Activated CD8-positive, alpha-beta memory T cell treated with anti-CD3 and anti-CD28 coated beads for 36 hours (primary cell): ENCODE measurements at regions not wholly inside any gene's neighbourhood (a gene's known extent, or its start where the extent isn't known, plus 50 kb on each side); places are given as distances from the start of the nearest gene placed in this dataset.

Experiments used
- CTCF ChIA-PET: fragments of 350-600 bp; sonication (Branson Sonifier 250); formaldehyde crosslinking; loops from one replicate; lab custom pipeline; 2021; ENCODE audit warnings: antibody characterized with exemption; lab: Charles Lee
- POLR2A ChIA-PET: fragments of 350-600 bp; sonication (Branson Sonifier 250); formaldehyde crosslinking; loops from one replicate; lab custom pipeline; 2021; ENCODE audit warnings: antibody characterized with exemption; lab: Charles Lee

- ChIA-PET CTCF (no interaction called here), POLR2A (no interaction called here)
Measured at GRCh38 chr6:9985481-9985880, 429.4 kb downstream of the TFAP2A start.

- ChIA-PET POLR2A (no interaction called here), CTCF (no interaction called here)
Measured at GRCh38 chr6:9984607-9985006, 430.3 kb downstream of the TFAP2A start.

GRCh38 chr6:9983168-9983567 is 431.7 kb downstream of the TFAP2A start:
- ChIA-PET POLR2A (no interaction called here), CTCF (no interaction called here)

- CTCF ChIA-PET, result no interaction called here
- POLR2A ChIA-PET, result no interaction called here
Measured at GRCh38 chr6:9982215-9982614, 432.7 kb downstream of the TFAP2A start.

- ChIA-PET POLR2A (no interaction called here), CTCF (no interaction called here)
Measured at GRCh38 chr6:9979996-9980395, 434.9 kb downstream of the TFAP2A start.

GRCh38 chr6:9978480-9978879 is 436.4 kb downstream of the TFAP2A start:
- ChIA-PET POLR2A (no interaction called here), CTCF (no interaction called here)

GRCh38 chr6:9977411-9977810 is 437.5 kb downstream of the TFAP2A start:
- ChIA-PET POLR2A (no interaction called here), CTCF (no interaction called here)

GRCh38 chr6:9961646-9962045 is 453.2 kb downstream of the TFAP2A start:
- POLR2A ChIA-PET, result no interaction called here
- CTCF ChIA-PET, result no interaction called here

- CTCF ChIA-PET, result no interaction called here
- POLR2A ChIA-PET, result no interaction called here
Measured at GRCh38 chr6:9957215-9957759, 457.6 kb downstream of the TFAP2A start.

- CTCF ChIA-PET, result no interaction called here
- POLR2A ChIA-PET, result no interaction called here
Measured at GRCh38 chr6:9948678-9949077, 466.2 kb downstream of the TFAP2A start.

GRCh38 chr6:9943986-9944385 is 470.9 kb downstream of the TFAP2A start:
- ChIA-PET POLR2A (no interaction called here), CTCF (no interaction called here)

GRCh38 chr6:9943026-9943425 is 471.8 kb downstream of the TFAP2A start:
- POLR2A ChIA-PET, result no interaction called here
- CTCF ChIA-PET, result no interaction called here

GRCh38 chr6:9942131-9942530 is 472.7 kb downstream of the TFAP2A start:
- ChIA-PET CTCF (no interaction called here), POLR2A (no interaction called here)

GRCh38 chr6:9938801-9939200 is 476.1 kb downstream of the TFAP2A start:
- ChIA-PET POLR2A (no interaction called here), CTCF (no interaction called here)

GRCh38 chr6:9937031-9937763 is 477.7 kb downstream of the TFAP2A start:
- POLR2A ChIA-PET, result no interaction called here
- CTCF ChIA-PET, result interaction anchor here (0.6 kb wide), 1 partner anchor 261 kb away, joined by 3 read pairs; no protein-coding TSS in a partner anchor

GRCh38 chr6:9936551-9936950 is 478.3 kb downstream of the TFAP2A start:
- CTCF ChIA-PET, result interaction anchor here (0.6 kb wide), 1 partner anchor 261 kb away, joined by 3 read pairs; no protein-coding TSS in a partner anchor
- POLR2A ChIA-PET, result no interaction called here

- ChIA-PET CTCF (no interaction called here), POLR2A (no interaction called here)
Measured at GRCh38 chr6:9933677-9934076, 481.2 kb downstream of the TFAP2A start.

- CTCF ChIA-PET, result no interaction called here
- POLR2A ChIA-PET, result no interaction called here
Measured at GRCh38 chr6:9927275-9927674, 487.6 kb downstream of the TFAP2A start.

GRCh38 chr6:9924971-9925370 is 489.9 kb downstream of the TFAP2A start:
- POLR2A ChIA-PET, result no interaction called here
- CTCF ChIA-PET, result no interaction called here

GRCh38 chr6:9921366-9921765 is 493.5 kb downstream of the TFAP2A start:
- POLR2A ChIA-PET, result no interaction called here
- CTCF ChIA-PET, result no interaction called here

GRCh38 chr6:9914951-9915350 is 499.9 kb downstream of the TFAP2A start:
- POLR2A ChIA-PET, result no interaction called here
- CTCF ChIA-PET, result no interaction called here
